ENCODE measurements at regions not wholly inside any gene's neighbourhood (a gene's known extent, or its start where the extent isn't known, plus 50 kb on each side); places are given as distances from the start of the nearest gene placed in this dataset.

DNA sequence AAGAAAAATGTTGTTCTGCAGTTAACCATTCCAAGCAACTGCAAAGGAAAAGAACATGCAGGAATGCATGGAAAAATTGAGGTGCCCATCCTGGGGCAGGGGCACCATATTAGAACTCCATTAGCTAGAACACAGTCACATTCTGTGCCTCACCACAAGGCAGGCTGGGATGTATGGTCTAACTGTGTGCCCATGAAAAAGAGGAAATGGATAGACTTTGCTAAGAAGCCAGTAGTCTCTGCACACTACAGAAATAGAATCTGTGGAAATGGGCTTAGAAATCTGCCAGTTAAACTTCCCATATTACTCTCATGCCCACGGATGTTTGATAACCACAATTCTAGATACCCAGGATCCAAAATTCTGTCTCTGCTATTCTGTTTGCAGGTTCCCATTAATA lies 423.8 kb upstream of the SMARCA2 start:
- DNase-seq (ENCODE audit: low read depth), result no peak
- H3K4me3 ChIP-seq (ENCODE audit: low read depth, low read length), result no peak overlapping the region
- TF ChIP-seq, protein P1, sequence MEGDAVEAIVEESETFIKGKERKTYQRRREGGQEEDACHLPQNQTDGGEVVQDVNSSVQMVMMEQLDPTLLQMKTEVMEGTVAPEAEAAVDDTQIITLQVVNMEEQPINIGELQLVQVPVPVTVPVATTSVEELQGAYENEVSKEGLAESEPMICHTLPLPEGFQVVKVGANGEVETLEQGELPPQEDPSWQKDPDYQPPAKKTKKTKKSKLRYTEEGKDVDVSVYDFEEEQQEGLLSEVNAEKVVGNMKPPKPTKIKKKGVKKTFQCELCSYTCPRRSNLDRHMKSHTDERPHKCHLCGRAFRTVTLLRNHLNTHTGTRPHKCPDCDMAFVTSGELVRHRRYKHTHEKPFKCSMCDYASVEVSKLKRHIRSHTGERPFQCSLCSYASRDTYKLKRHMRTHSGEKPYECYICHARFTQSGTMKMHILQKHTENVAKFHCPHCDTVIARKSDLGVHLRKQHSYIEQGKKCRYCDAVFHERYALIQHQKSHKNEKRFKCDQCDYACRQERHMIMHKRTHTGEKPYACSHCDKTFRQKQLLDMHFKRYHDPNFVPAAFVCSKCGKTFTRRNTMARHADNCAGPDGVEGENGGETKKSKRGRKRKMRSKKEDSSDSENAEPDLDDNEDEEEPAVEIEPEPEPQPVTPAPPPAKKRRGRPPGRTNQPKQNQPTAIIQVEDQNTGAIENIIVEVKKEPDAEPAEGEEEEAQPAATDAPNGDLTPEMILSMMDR (IDR thresholded peaks at IDR 0.05; ENCODE audit: insufficient read depth, low read depth, low read length, missing control alignments), result no peak

DNA sequence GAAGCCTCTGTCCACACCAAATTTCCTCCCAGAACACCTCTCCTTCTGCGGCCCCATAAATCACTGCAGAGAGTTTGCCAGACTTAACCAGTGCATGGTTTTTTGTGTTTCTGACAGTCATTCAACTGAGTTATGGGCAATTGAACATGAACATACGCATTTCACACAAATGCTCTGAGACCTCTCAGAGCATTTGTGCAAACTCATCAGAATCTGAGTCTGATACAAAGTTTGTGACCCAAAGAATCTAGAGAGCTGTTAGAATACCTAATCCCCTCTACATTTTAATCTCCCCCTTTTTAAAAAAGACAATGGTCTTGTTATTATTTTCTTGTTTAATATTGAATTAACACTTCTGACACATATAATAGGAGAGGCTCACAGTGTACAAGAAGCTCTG lies 416.9 kb upstream of the SMARCA2 start:
- no peak for DNase-seq (ENCODE audit: low read depth)
- TF ChIP-seq, protein P1 (IDR thresholded peaks at IDR 0.05; ENCODE audit: insufficient read depth, low read depth, low read length, missing control alignments), result no peak
- H3K4me3 ChIP-seq (ENCODE audit: low read depth, low read length), result no peak overlapping the region

DNA sequence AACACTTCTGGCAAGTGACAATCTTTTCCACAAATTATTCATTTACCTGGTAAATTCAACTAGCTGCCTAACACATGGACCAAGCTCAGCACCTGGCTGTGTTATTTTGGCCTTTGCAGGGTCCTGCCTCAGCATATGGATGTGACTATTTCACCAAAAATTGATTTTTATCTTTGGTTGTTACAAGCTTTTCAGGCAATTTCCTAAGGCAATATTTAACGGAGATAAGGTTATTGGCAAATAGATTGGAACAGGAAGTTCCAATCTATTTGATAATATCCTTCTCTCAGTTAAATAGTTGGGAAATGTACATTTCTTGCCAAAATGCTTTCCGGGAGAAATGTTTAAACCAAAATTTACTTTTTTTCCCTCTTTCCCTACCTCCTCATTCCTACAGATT lies 415.2 kb upstream of the SMARCA2 start:
- H3K4me3 ChIP-seq (ENCODE audit: low read depth, low read length), result no peak overlapping the region
- TF ChIP-seq, protein P1 (IDR thresholded peaks at IDR 0.05; ENCODE audit: insufficient read depth, low read depth, low read length, missing control alignments), result no peak
- DNase-seq (ENCODE audit: low read depth), result no peak

DNA sequence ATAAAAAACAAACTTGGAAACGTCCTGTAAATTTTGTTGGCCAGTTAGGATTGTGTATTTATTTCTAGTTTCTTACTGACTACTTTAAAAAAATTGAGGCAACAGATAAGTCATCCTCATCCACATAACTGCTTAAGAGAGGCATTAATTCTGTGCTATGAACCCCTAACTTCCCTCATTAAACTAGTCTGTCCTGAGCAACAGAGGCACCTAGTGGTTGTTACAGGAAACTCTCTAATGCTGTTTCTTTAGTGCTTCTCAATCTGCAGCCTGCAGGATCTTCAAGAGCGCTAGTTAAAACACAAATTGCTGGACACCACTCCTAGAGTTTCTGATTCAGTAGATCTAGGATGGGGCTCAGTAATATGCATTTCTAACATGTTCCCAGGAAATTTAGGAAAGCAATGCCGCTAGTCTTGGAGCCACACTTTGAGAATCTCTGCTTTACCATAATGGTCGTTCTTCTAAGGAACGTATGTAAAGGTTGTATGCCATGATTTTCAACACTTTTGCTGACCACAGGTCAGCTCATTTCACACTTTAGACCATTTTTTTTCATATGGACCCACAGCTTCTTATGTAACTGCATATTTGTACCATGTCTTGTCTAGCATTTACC lies 410.1 kb upstream of the SMARCA2 start:
- no peak overlapping the region for H3K4me3 ChIP-seq (ENCODE audit: low read depth, low read length)
- TF ChIP-seq, protein P1 (IDR thresholded peaks at IDR 0.05; ENCODE audit: insufficient read depth, low read depth, low read length, missing control alignments), result peak; percentile 66
- peak; percentile 70 for DNase-seq (ENCODE audit: low read depth)

DNA sequence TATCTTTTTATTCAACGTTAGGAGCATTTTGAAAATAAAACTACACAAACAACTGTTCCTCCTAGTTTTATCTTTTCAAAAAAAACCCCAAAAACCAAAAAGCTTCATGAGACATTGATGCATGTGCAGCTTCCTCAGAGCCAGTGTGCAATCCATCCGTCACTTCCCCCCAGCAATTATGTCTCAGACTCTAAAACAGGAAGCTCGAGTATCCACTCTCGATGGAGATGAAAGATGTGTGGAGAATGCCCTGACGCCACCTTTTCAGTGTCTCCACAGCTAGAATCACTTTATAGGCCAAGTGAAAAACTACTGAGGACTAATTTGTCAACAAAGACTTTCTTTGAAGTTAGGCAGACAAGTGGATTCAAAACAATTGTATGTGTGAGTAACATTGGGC lies 408.9 kb upstream of the SMARCA2 start:
- no peak overlapping the region for H3K4me3 ChIP-seq (ENCODE audit: low read depth, low read length)
- TF ChIP-seq, protein P1 (IDR thresholded peaks at IDR 0.05; ENCODE audit: insufficient read depth, low read depth, low read length, missing control alignments), result no peak
- DNase-seq (ENCODE audit: low read depth), result peak; percentile 17

DNA sequence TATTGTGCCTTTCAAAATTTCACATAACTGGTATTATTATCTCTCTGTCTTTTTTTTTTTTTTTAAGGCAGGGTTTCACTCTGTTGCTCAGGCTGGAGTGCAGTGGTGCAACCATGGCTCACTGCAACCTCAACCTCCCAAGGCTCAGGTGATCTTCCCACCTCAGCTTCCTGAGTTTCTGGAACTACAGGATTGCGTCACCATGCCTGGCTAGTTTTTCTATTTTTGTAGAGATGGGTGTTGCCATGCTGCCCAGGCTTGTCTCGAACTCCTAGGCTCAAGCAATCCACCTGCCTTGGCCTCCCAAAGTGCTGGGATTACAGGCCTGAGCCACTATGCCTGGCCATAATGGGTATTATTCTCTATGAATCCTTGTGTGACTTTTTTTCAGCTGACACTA lies 402.3 kb upstream of the SMARCA2 start:
- H3K4me3 ChIP-seq (ENCODE audit: low read depth, low read length), result no peak overlapping the region
- TF ChIP-seq, protein P1 (IDR thresholded peaks at IDR 0.05; ENCODE audit: insufficient read depth, low read depth, low read length, missing control alignments), result no peak
- DNase-seq (ENCODE audit: low read depth), result no peak

DNA sequence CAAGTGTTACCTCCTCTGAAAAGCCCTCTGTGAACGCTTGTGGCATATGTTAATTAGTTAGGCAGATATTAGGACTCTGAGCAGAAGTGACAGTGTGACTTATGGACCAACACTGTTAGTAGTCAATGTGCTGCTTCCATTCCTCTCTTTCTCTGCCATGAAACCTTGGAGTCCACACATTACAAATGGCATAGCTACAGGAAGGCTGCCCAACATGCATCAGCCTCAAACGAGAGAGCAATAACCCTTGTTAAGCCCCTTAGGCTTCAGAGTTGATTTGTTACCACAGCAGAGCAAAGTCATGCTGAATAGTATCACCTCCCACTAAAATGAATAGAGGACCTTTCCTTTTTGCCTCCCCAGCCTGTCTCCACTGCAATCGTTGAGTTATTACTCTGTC lies 397.7 kb upstream of the SMARCA2 start:
- TF ChIP-seq, protein P1 (IDR thresholded peaks at IDR 0.05; ENCODE audit: insufficient read depth, low read depth, low read length, missing control alignments), result no peak
- no peak for DNase-seq (ENCODE audit: low read depth)
- H3K4me3 ChIP-seq (ENCODE audit: low read depth, low read length), result no peak overlapping the region
